ENCODE measurements at regions not wholly inside any gene's neighbourhood (a gene's known extent, or its start where the extent isn't known, plus 50 kb on each side); places are given as distances from the start of the nearest gene placed in this dataset.

DNA sequence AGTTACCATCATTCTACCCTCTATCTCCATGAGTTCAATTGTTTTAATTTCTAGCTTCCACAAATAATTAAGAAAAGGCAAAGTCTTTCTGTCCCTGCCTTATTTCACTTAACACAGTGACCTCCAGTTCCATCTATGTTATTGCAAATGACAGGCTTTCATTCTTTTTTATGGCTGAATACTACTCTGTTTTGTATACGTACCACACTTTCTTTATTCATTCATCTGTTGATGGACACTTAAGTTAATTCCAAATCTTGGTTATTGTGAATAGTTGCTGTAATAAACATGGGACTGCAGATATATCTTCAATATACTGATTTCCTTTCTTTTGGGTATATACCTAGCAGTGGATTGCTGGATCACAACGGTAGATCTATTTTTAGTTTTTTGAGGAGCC lies 314.1 kb downstream of the SV2B start:
- no peak for TF ChIP-seq EZH2 (IDR thresholded peaks at IDR 0.05)
- TF ChIP-seq, protein P1, sequence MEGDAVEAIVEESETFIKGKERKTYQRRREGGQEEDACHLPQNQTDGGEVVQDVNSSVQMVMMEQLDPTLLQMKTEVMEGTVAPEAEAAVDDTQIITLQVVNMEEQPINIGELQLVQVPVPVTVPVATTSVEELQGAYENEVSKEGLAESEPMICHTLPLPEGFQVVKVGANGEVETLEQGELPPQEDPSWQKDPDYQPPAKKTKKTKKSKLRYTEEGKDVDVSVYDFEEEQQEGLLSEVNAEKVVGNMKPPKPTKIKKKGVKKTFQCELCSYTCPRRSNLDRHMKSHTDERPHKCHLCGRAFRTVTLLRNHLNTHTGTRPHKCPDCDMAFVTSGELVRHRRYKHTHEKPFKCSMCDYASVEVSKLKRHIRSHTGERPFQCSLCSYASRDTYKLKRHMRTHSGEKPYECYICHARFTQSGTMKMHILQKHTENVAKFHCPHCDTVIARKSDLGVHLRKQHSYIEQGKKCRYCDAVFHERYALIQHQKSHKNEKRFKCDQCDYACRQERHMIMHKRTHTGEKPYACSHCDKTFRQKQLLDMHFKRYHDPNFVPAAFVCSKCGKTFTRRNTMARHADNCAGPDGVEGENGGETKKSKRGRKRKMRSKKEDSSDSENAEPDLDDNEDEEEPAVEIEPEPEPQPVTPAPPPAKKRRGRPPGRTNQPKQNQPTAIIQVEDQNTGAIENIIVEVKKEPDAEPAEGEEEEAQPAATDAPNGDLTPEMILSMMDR (IDR thresholded peaks at IDR 0.05): no peak

All from neural progenitor cell (in vitro differentiated cells).